HG02571 (cell line): ENCODE measurements at regions not wholly inside any gene's neighbourhood (a gene's known extent, or its start where the extent isn't known, plus 50 kb on each side); places are given as distances from the start of the nearest gene placed in this dataset.
A peak's percentile ranks its signal among the peaks of the same experiment; 100 is the strongest.

Experiments
- ATAC-seq: cut with Tn5 transposase; IDR thresholded peaks from one replicate; pipeline ENCODE4 v1.9.1; 2021; ENCODE audit warnings: mild to moderate bottlenecking, moderate library complexity; ENCODE audit not compliant: unreplicated experiment

DNA sequence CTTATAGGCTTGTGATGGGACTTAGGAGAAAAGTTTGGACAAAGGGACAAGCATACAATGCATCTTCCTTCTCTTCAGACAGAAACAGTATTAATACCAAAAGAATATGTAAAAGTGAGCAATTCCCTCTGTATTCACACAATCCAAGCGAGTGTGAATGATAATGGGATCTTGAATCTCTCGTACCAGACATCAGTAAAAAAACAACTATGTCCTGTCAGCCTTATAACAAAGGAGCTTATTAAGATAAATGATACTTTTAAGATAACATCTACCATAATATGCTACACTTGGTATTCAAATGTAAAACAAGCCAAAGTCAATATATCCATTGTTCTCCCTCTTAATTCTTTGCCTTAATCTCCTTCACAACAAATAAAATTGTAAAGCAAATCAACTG, 288.6 kb upstream of the CNTN6 start:
- ATAC-seq = no peak

DNA sequence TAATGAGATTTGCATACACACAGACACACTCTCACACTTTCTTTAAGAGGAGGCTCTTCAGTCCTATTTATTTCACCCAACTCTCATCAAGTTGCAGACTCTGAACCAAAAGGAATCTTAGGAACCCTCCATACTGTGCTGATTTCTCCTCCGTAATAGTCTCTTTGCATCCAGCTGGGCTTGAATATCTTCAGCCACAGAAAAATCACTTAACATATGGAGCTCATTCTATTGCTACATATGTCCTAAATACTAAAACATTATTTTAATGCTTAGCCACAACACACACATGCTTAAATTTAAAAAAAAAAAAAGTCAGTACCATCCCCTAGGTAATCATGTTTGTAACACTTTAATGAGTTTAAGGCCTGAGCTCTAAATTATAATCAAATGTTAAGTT, 287.5 kb upstream of the CNTN6 start:
- ATAC-seq = no peak

GRCh38 chr3:806006-806405, 286.8 kb upstream of the CNTN6 start:
- no peak for ATAC-seq

GRCh38 chr3:816605-817004, 276.2 kb upstream of the CNTN6 start:
- no peak for ATAC-seq

GRCh38 chr3:834679-835078, 258.1 kb upstream of the CNTN6 start:
- no peak for ATAC-seq

GRCh38 chr3:835096-835495, 257.7 kb upstream of the CNTN6 start:
- ATAC-seq = no peak

- no peak for ATAC-seq
These were observed 252.8 kb upstream of the CNTN6 start for GRCh38 chr3:839981-840380.

- peak; percentile 49 for ATAC-seq
These were observed 241.6 kb upstream of the CNTN6 start for GRCh38 chr3:851098-851790.

- no peak for ATAC-seq
These were observed 240.8 kb upstream of the CNTN6 start for GRCh38 chr3:852033-852432.

DNA sequence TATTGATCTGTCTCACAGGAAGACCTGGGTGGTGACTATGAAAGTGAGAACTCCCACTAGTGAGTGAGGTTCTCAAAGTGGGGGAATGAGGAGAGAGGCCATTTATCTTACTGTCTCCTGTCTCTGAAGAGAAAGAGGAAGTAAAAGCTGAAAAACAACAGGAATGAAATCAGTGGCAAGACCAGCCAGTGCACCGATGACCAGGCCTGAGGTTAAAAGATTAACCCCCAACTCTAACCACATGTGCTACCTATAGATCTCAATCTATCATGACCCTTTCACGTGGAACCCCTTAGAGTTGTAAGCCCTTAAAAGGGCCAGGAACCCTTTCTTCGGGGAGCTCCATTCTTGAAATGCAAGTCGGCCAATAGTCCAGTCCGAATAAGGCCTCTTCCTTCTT, 239.3 kb upstream of the CNTN6 start:
- ATAC-seq = no peak

DNA sequence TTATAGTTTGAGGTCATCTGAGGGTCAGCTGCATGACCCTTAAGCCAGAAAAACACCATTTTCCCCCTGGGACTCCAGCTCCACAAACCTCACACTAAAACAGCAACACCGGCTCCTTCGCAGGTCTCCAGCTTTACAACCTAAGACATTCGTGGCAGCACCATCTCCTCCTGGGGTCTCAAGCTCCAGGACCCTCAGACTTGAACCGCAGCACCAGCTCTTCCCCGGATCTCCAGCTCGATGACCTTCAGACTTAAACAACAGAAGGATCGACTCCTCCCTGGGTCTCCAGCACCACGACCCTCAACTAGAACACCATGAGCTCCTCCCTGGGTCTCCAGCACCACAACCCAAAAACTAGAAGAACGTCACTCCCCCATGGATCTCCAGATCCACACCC, 233.7 kb upstream of the CNTN6 start:
- ATAC-seq = no peak

GRCh38 chr3:861721-862120, 231.1 kb upstream of the CNTN6 start:
- ATAC-seq = no peak

GRCh38 chr3:869269-869668, 223.6 kb upstream of the CNTN6 start:
- no peak for ATAC-seq

- no peak for ATAC-seq
These were observed 223.1 kb upstream of the CNTN6 start for GRCh38 chr3:869734-870133.

DNA sequence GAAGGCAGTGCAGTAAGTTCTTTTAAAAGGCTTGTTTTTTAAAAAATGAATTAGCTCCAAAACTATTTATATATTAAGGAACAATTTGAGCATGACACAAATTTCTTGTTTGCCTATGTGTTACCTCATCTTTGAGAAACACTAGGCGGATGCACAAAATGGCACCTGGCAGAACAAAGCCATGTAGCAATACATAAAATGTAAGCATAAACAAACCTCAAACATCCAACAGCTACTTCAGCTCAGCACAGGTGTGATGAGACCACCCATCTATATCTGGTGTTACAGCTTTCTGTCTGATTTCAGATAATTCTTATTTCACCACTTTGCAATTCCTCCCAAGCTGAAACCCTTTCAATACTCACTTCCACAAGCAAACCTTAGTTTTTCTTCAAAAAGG, 221.2 kb upstream of the CNTN6 start:
- ATAC-seq = no peak

DNA sequence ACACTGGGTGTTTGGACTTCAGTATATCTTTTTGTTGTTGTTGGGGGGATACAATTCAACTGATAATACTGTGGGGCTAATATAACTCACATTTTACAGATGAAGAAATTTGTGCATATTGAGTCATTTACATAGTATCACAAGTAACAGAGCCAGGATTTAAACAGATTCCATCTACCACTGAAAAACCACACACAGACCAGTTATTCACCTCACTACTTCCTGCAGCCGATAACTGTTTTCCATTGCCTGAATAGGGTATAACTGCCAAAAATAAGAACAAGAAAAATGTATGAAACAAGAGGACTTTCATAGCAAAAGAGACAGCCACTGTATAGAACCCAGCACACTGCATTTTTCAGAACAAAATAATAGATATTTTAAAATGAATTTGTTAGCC, 215.8 kb upstream of the CNTN6 start:
- no peak for ATAC-seq

- no peak for ATAC-seq
These were observed 214.1 kb upstream of the CNTN6 start for GRCh38 chr3:878746-879145.

GRCh38 chr3:880371-880770, 212.5 kb upstream of the CNTN6 start:
- ATAC-seq = no peak

DNA sequence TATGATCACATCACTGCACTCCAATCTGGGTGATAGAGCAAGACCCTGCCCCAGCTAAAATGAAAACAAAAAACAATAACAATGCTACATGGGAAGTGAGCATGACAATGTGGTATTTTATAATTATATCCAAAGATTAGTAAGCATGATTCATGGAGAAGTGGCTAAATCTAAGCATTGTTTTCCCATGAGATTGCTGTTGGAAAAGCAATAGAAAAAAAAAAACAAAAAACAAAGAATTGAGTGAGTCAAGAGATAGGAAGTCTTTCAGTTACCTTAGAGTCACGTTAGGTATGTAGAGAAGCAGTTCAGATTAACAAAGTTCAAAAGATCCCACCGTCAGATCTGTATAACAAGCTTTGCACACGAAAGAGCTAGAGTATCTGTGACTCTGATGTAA, 210.3 kb upstream of the CNTN6 start:
- no peak for ATAC-seq

GRCh38 chr3:901953-902778, 190.7 kb upstream of the CNTN6 start:
- peak; percentile 76 for ATAC-seq

- ATAC-seq = no peak
These were observed 187.6 kb upstream of the CNTN6 start for GRCh38 chr3:905217-905616.

DNA sequence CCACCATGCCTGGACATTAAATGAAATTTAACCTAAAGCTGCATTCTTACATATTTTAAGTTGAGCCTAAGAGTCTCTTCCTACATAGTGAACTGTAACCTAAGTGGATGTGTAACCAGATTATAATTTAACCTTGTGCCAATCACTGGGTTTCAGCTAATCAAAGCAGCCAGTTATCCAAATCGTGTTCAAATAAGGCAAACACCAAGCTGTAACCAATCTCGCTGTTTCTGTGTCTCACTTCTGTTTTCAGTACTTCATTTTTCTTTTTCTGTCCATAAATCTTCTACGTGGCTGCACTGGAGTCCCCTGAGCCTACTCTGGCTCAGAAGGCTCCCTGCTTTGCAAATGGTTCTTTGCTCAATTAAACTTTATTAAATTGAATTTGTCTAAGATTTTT, 186.1 kb upstream of the CNTN6 start:
- ATAC-seq = no peak

- no peak for ATAC-seq
These were observed 184.0 kb upstream of the CNTN6 start for GRCh38 chr3:908839-909238.
